Kasumi-1 (cell line): ENCODE measurements at regions not wholly inside any gene's neighbourhood (a gene's known extent, or its start where the extent isn't known, plus 50 kb on each side); places are given as distances from the start of the nearest gene placed in this dataset.

Source experiments
- DNase-seq, 2 experiments: peaks; one replicate each; lab custom pipeline; 2025; lab: John Stamatoyannopoulos, UW

DNA sequence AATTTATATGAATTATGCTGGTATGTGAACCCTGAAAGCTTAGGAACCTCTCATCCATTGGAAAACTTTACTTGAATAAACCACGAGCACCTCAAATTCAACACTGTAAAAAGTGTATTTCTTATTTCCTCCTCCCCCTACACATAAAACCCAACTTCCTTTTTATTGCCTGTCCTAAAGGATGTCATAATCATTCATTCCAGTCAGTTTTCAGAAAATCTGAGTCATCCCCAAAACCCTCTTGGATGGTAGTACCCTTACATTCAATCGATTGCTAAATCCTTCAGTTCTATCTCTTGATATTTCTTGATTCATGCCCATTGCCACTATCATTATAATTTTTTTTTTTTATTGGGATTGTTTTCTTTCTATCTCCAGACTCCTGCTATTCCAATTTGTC, 91.1 kb upstream of the ATP8A1 start:
- peak; percentile 39 to 41 for DNase-seq

DNA sequence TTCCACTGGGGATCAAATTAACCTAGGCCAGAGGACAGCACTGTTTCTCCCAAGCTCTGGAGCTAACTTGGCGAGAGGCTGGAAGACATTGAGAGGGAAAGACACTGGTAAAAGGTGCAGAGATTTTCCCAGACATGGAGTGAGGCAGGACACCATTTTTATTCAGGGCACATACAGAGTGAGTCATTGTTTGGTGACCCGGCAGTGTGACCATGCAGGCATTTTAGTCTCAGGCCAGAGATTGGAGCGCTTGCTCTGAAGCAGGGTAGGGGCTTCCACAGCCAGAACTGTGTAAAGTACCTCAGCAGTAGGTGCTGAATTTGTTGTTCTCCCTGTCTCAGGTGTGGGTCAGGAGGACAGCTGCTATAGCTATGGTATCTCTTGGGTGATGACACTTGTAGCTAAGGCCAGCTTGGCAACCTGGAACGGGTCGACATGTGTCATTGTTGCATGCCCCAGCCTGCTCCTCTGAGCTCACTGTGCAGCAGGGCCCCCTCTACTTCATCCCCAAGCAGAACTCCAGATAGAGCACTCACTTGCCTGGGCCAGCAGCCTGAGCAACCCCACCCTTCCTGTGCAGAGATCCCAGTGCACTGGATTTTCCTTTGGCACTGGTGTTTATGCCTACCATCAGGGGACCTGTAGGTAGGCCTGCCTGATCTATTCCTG, 79.8 kb upstream of the ATP8A1 start:
- no peak for DNase-seq

DNA sequence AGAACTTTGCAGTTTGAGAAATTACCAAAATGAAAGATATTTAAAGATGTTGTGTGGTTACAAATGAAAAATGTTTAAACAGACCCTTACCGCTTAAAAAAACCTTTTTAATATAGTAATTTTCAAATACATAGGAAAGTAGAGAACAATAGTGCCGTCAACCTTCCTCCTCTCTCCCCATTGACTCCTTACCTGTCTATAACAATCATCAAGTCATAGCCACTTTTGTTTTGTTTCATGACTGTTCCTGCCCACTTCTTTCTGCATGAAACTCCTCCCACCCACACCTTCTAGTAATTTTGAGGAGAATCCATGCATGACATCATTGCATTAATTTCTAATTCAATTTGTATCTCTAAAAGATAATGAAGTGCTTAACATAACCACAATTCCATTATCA, 76.5 kb upstream of the ATP8A1 start:
- no peak for DNase-seq

DNA sequence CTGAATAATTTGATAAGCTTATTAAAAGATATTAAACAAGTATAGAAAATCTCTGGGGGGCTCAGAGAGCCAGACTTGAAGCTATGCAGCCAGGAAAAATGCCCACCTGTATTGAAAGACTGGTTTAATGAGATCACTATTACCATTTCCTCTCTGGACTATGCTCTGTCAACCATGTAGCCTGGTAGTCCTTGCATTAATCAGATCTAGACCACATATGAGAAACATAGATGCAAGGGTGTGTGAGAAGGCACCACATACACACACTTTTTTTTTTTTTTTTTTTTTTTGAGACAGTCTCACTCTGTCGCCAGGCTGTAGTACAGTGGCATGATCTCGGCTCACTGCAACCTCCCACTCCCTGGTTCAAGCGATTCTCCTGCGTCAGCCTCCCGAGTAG, 75.9 kb upstream of the ATP8A1 start:
- DNase-seq, result no peak

DNA sequence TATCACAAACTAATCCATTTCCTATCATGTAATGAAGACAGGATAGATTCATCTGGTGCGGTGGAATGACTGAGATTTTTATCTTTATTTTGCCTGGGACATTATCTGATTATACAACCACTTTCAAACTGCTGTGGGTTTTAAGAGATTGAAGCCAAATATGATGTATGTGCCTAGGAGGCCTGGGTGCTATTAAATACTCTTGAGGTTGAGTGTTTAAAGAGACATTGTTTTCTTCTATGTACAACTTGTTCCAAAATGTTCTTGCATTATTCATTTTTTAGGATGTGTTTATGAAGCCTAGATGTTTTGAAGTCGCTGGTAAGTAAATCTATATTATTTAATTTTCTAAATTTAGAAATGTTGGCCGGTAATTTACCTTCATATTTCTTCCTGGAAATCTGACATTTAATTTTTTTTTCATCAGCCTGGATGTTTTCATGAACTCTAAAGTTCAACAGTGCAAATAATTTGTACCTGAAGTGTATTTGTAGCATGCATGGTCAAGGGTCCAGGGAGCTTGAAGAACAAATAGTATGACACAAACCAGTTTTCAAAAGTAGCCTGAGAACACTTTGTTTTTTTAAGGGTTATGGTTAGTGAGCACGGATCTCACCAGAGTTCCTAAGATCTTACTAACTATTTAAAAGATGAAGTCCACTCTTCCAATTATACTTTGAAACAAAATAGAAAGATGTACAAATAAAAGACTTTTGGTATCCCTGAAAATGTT, 72.8 kb upstream of the ATP8A1 start:
- DNase-seq, result no peak

DNA sequence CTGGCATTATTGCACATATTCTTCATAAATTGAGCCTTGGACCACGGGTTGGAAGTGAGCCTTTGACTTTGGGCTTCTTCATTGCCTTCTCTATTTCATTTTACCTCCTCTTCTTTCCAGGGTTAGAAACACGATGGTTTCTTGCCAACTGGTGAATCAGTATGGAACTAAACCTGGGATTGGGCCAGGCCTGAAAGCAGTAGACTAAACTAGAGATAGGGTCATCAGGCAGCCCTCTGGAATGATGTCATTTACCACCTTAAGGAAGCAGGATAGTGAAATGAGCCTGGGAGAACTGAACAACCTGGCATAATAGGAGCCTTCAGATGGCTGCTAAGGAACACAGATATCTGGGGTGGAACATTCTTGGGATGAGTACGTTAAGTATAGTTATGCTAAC, 67.5 kb upstream of the ATP8A1 start:
- DNase-seq, result no peak

DNA sequence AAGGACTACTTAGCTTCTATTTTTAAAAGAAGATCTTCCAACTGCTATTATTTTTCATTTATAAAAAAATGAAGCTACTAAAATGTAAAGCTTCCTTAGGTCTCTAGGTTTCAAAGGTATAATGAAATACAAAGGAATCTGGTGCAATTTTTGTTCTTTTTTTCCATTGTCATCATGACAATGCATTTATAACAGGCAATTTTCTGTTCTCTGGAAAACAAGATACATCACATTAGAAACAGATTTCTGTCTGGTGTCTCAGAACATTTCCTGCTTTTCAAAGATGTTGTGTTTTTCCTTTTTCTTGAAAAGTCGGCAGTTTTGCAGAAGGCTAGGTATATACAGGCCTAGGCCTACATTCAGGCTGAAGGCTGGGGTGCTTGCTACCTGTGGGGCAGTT, 63.6 kb upstream of the ATP8A1 start:
- DNase-seq, result no peak

DNA sequence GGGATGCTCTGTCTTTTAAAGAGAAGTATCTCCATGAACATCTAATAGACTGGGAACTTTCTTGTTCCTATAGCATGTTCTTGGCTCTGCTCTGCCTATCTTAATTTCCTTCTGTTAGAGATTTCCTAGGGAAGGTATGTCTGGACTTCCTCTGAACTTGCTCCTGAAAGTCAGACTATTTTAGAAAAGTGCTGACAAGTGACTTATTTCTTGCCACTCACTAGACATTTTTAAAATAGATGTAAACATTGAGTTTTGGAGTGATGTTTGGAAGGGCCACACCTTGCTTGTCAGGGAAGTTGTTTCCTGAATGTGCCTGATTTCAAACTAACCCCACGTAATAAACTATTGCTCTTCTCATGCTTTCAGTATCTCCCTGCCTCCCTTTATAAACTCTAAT, 62.4 kb upstream of the ATP8A1 start:
- no peak for DNase-seq

DNA sequence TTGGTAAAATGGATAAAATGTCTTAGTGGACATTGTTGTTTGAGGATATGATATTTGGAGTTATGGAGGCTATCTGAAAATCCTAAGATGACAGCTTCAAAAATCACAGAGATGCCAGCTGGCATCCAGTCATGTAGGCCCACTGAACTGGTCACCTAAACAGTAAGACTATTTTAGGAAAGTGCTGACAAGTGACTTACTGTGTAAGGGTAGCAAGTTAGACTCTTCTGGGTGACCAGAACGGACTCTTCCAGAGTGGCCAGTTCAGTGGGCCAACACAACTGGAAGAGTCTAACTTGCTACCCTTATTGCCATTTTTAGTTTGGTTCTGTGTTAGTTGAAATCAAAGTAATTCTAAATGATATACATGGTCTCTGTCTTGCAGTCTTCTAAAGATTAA, 61.4 kb upstream of the ATP8A1 start:
- no peak for DNase-seq

DNA sequence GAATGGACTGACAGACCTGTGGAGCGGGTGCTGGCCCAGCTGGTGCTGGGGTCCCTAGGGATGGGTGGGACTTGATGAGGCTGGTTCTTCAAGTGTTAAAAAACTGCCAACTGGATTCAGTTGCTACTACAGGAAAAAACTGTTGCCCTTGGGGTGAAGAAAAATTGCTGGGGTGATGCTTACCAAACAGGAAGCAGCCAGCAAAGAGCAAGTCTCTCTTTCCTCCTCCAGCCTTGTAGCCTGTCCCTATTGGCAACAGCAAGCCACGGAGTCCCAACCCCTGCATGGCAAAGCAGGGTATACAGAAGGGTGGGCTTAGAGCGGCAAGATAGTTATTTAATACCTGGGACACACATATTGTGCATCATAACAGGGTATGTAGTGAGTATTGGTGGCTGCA, 60.1 kb upstream of the ATP8A1 start:
- peak; percentile 59 to 67 for DNase-seq

DNA sequence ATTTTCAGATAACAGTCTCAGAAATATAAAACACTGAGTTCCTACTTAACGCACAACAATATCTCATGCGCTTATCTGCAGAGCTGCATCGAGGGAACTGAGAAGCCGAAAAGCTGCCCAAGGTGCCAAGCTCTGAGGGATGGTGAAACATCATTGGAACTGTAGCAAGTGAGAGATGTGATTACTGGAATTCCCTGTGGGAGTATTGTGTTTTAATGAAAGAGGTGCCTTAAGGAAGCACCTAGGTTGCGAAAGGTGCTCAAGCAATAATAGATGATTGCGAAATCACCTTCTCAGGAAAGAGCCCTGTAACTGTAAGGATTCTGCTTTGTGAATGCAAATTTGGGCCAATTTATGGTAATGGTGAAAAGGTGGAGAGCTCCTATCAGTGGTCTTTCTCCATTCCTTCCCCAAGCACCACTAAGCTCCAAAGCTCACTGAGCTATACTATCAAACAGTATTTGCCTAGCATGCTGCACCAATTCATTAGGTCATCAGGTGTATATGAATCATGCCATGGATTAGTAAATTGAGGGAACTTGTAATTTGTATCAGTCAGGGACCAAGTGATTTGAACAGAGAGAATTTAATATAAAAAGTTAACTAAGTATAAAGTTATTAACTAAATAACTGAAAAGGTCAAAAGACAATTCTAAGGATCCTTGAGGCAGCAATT, 59.0 kb upstream of the ATP8A1 start:
- DNase-seq, result no peak

DNA sequence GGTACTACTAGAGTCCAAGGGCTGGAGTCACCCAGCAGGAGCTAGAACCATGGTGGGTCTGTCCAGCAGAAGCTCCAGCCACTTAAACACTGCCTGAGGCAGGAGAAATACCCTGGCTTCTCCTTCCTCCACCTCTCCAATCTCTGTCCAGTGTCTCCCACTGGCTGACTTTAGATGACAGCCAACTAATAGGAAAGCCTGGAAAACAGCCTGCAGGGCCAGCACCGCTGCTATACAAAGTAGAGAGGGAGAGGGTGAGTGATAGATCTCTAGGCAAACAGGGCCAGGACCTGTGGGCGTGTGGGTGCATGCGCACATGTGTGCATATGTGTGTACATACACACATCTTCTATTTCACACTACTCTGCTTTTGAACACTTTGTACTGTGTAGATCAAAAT, 56.5 kb upstream of the ATP8A1 start:
- DNase-seq, result no peak

DNA sequence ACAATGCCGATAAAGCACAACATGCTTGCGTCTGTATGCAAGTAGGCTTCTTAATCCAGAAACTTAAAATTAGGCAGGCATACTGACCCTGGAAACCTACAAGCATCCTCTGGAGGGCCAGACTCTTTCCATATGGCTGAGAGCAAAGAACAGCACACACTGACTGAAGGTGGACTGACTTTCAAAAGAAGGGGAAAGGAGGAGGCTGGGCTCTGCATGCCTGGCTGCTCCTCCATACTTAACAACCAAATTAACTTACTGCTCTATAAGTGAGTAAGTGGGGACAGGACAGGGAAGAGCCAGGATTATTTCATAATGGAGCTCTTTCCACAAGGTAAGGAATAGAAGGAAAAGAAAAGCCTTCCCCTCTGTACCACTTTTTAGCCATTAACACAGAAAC, 55.9 kb upstream of the ATP8A1 start:
- no peak for DNase-seq

DNA sequence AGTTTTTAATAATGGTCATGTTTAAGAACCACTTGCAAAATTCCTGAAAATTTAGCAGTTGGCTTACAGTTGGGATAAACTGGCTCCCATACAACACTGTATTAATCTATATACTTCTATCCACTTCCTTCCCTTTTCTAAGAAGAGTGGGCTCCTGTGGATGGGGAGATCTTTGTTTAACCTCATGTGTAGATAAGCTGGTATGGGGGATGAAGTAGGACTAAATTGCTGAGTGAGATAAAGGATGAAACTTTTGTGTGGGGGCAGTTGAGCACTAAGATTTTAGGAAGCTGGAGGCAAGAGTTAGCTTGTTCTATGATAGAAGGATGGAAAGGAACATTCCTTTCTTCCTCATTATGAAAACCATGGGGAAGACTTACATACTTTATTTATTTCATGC, 54.6 kb upstream of the ATP8A1 start:
- peak; percentile 29 to 44 for DNase-seq

DNA sequence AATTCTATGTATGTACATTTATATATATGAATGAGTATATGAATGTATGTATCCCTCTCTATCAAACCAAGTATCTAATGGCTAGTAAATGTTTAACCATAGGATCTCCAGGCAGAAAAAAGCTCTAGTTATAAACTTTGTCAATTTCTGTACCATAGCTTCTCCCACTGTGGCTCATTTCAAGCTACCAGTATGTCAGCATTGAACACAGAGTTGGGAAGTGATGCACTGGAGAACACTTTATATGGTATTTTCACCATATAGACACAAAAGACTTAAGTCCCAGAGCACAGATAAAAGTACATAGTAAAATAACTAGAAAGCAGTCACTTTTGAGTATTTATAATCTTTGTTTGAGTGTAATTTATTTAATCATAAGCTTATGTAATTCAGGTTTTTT, 53.9 kb upstream of the ATP8A1 start:
- no peak for DNase-seq

DNA sequence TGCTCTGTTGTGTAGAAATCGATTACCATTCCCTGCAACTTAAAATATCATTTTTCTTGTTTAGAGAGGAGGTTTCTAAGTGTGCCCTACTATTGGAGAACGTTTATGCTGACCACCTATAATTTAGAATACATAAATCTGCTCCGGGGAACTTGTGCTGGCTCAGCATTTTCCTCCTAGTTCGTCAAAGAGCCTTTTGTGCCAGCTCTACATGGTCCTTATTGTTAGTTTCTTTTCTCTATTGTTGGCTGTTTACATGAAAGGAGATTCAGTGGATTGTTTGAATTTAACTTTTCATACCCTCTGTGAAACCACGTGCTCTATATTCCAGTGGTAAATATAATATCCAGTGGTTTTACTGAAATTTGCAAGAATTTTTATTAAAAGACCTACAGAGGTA, 53.4 kb upstream of the ATP8A1 start:
- no peak for DNase-seq

DNA sequence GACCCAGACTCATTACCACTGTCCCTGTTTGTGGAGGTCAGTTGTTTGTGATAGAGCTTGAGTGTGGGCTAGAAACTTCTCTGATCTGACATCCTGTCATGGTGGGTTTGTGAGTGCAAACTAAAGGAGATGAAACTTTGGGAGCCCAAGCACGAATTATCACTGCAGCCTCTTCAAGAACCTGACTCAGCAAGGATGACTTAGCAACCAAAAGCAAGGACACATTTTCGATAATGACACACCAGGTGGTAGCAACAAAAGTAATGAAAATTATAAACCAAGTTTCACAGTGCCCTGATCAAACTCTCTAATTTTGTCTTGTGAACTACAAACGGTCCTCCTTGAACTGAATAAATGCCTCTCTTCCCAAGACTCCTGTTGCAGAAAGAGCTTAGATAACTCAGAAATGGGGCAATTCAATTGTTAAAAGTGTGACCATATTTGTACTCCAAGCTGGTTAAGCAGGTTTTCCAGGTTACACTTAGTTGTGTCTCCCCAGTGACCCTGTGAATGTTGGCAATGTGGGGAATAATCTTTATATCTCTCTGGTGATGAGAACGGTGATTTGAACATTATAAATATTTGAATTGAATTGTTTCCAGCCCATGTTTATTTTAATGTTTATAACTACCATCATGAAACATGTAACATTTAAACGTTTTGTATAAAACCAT, 52.6 kb upstream of the ATP8A1 start:
- DNase-seq, result no peak

DNA sequence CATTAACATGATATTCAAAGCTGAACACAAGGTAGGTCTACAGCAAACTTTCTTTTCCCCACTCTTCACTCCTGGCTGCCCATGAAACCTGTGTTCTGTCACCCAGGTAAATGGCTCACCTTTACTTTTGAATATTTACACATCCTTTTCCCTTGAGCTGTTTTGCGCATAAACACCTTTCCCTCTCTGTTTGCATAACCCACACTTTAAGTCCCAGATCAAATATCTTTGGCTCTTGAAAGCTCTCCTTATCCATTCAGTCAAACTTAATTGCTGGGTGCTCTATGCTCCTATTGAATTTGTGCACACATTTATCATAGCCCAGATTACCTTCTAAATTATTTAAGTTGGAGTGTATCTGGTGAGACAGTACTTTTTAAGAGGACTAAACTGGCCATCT, 51.7 kb upstream of the ATP8A1 start:
- no peak for DNase-seq
